ENCODE measurements at regions not wholly inside any gene's neighbourhood (a gene's known extent, or its start where the extent isn't known, plus 50 kb on each side); places are given as distances from the start of the nearest gene placed in this dataset.
A peak's percentile ranks its signal among the peaks of the same experiment; 100 is the strongest.

GRCh38 chr2:10985901-10986535, 74.3 kb downstream of the KCNF1 start:
- no peak for DNase-seq

- no peak for DNase-seq
Observed at GRCh38 chr2:10987439-10987838, 75.7 kb downstream of the KCNF1 start.

GRCh38 chr2:10987861-10988260, 76.1 kb downstream of the KCNF1 start:
- DNase-seq: no peak

- no peak for DNase-seq
Observed at GRCh38 chr2:10989151-10989550, 77.4 kb downstream of the KCNF1 start.

- no peak for DNase-seq
Observed at GRCh38 chr2:10989782-10990181, 78.0 kb downstream of the KCNF1 start.

- DNase-seq: no peak
Observed at GRCh38 chr2:10990561-10991111, 78.9 kb downstream of the KCNF1 start.

- no peak for DNase-seq
Observed at GRCh38 chr2:10992023-10992791, 80.5 kb downstream of the KCNF1 start.

- no peak for DNase-seq
Observed at GRCh38 chr2:10993001-10993481, 81.3 kb downstream of the KCNF1 start.

- DNase-seq: no peak
Observed at GRCh38 chr2:10995366-10995970, 83.7 kb downstream of the KCNF1 start.

GRCh38 chr2:11004199-11004598, 92.5 kb downstream of the KCNF1 start:
- no peak for DNase-seq

- DNase-seq: no peak
Observed at GRCh38 chr2:11005032-11005431, 93.3 kb downstream of the KCNF1 start.

- no peak for DNase-seq
Observed at GRCh38 chr2:11006191-11006590, 94.5 kb downstream of the KCNF1 start.

- DNase-seq: peak; percentile 31
Observed at GRCh38 chr2:11007331-11008264, 95.9 kb downstream of the KCNF1 start.

GRCh38 chr2:11008773-11009172, 97.0 kb downstream of the KCNF1 start:
- no peak for DNase-seq

- DNase-seq: no peak
Observed at GRCh38 chr2:11009176-11009575, 97.4 kb downstream of the KCNF1 start.

- DNase-seq: no peak
Observed at GRCh38 chr2:11009891-11010290, 98.2 kb downstream of the KCNF1 start.

GRCh38 chr2:11011359-11011758, 99.6 kb downstream of the KCNF1 start:
- no peak for DNase-seq

- DNase-seq: no peak
Observed at GRCh38 chr2:11012131-11012693, 100.5 kb downstream of the KCNF1 start.

GRCh38 chr2:11013196-11013595, 101.5 kb downstream of the KCNF1 start:
- DNase-seq: no peak

- no peak for DNase-seq
Observed at GRCh38 chr2:11014026-11014425, 102.3 kb downstream of the KCNF1 start.

- no peak for DNase-seq
Observed at GRCh38 chr2:11016735-11017388, 105.1 kb downstream of the KCNF1 start.

- DNase-seq: no peak
Observed at GRCh38 chr2:11017921-11018320, 106.2 kb downstream of the KCNF1 start.

All from retina (tissue), 1 donor.